ENCODE measurements at regions not wholly inside any gene's neighbourhood (a gene's known extent, or its start where the extent isn't known, plus 50 kb on each side); places are given as distances from the start of the nearest gene placed in this dataset.

- Histone ChIP-seq H3K27ac (ENCODE audit: insufficient read depth, low read length) (no peak overlapping the region), H3K79me2 (ENCODE audit: control insufficient read depth, insufficient read depth, low read length) (peaks cover 93% of the 10 kb centered on the region), H3K4me3 (replicated peaks in 1 of 4; ENCODE audit: control extremely low read depth in 1 of 4, insufficient read depth in 1 of 4, low read depth in 3 of 4, low read length in 4 of 4) (no peak overlapping the region), H3K4me2 (ENCODE audit: extremely low read depth, insufficient read depth, low read length) (no peak overlapping the region), H3K9me3 (ENCODE audit: control insufficient read depth, insufficient read depth, low read depth, low read length) (no peaks in the 10 kb centered on the region), H3K27me3 (ENCODE audit: control insufficient read depth, insufficient read depth, low read length) (no peaks in the 10 kb centered on the region), H4K20me1 (ENCODE audit: control insufficient read depth, extremely low read depth, insufficient read depth, low read length) (peaks cover 3% of the 10 kb centered on the region), H3K9ac (ENCODE audit: insufficient read depth, low read length) (no peak overlapping the region), H3K4me1 (ENCODE audit: control insufficient read depth, extremely low read depth, insufficient read depth, low read length) (peaks cover 17% of the 10 kb centered on the region), H2AFZ (ENCODE audit: low read length) (no peak overlapping the region), H3K36me3 (ENCODE audit: control insufficient read depth, insufficient read depth, low read length) (peaks cover 2% of the 10 kb centered on the region)
- DNase-seq (ENCODE audit: low read depth in 2 of 2), result no peak
- TF ChIP-seq EZH2 (IDR thresholded peaks at IDR 0.05; ENCODE audit: low read length, missing control alignments), result no peak
- TF ChIP-seq CTCF (conservative IDR thresholded peaks at IDR 0.05 in 1 of 2, IDR thresholded peaks at IDR 0.05 in 1 of 2; ENCODE audit: low read depth in 1 of 2, low read length in 2 of 2), result no peak
Measured at GRCh38 chr17:77461277-77462057, 320.7 kb downstream of the SEC14L1 start.

GRCh38 chr17:77462090-77462489 lies 321.3 kb downstream of the SEC14L1 start:
- Histone ChIP-seq H3K27ac (ENCODE audit: insufficient read depth, low read length) (no peak overlapping the region), H3K9ac (ENCODE audit: insufficient read depth, low read length) (no peak overlapping the region), H3K4me3 (replicated peaks in 1 of 4; ENCODE audit: control extremely low read depth in 1 of 4, insufficient read depth in 1 of 4, low read depth in 3 of 4, low read length in 4 of 4) (no peak overlapping the region), H2AFZ (ENCODE audit: low read length) (no peak overlapping the region), H3K9me3 (ENCODE audit: control insufficient read depth, insufficient read depth, low read depth, low read length) (no peaks in the 10 kb centered on the region), H3K27me3 (ENCODE audit: control insufficient read depth, insufficient read depth, low read length) (no peaks in the 10 kb centered on the region), H3K4me1 (ENCODE audit: control insufficient read depth, extremely low read depth, insufficient read depth, low read length) (peaks cover 17% of the 10 kb centered on the region), H4K20me1 (ENCODE audit: control insufficient read depth, extremely low read depth, insufficient read depth, low read length) (peaks cover 3% of the 10 kb centered on the region), H3K4me2 (ENCODE audit: extremely low read depth, insufficient read depth, low read length) (no peak overlapping the region), H3K36me3 (ENCODE audit: control insufficient read depth, insufficient read depth, low read length) (no peaks in the 10 kb centered on the region), H3K79me2 (ENCODE audit: control insufficient read depth, insufficient read depth, low read length) (peaks cover 93% of the 10 kb centered on the region)
- TF ChIP-seq CTCF (conservative IDR thresholded peaks at IDR 0.05 in 1 of 2, IDR thresholded peaks at IDR 0.05 in 1 of 2; ENCODE audit: low read depth in 1 of 2, low read length in 2 of 2), result no peak
- no peak for TF ChIP-seq EZH2 (IDR thresholded peaks at IDR 0.05; ENCODE audit: low read length, missing control alignments)
- DNase-seq (ENCODE audit: low read depth in 2 of 2), result no peak

GRCh38 chr17:77462553-77463497 lies 322.1 kb downstream of the SEC14L1 start:
- H4K20me1 ChIP-seq (ENCODE audit: control insufficient read depth, extremely low read depth, insufficient read depth, low read length), result peaks cover 3% of the 10 kb centered on the region

More at GRCh38 chr17:77462553-77463497, 322.1 kb downstream of the SEC14L1 start:
- Histone ChIP-seq H3K27ac (ENCODE audit: insufficient read depth, low read length) (no peak overlapping the region), H2AFZ (ENCODE audit: low read length) (no peak overlapping the region), H3K27me3 (ENCODE audit: control insufficient read depth, insufficient read depth, low read length) (no peaks in the 10 kb centered on the region), H3K4me2 (ENCODE audit: extremely low read depth, insufficient read depth, low read length) (no peak overlapping the region), H3K4me1 (ENCODE audit: control insufficient read depth, extremely low read depth, insufficient read depth, low read length) (peaks cover 19% of the 10 kb centered on the region), H3K36me3 (ENCODE audit: control insufficient read depth, insufficient read depth, low read length) (no peaks in the 10 kb centered on the region), H3K79me2 (ENCODE audit: control insufficient read depth, insufficient read depth, low read length) (peaks cover 93% of the 10 kb centered on the region), H3K9ac (ENCODE audit: insufficient read depth, low read length) (no peak overlapping the region), H3K9me3 (ENCODE audit: control insufficient read depth, insufficient read depth, low read depth, low read length) (no peaks in the 10 kb centered on the region), H3K4me3 (replicated peaks in 1 of 4; ENCODE audit: control extremely low read depth in 1 of 4, insufficient read depth in 1 of 4, low read depth in 3 of 4, low read length in 4 of 4) (no peak overlapping the region)
- TF ChIP-seq EZH2 (IDR thresholded peaks at IDR 0.05; ENCODE audit: low read length, missing control alignments), result no peak
- TF ChIP-seq CTCF (conservative IDR thresholded peaks at IDR 0.05 in 1 of 2, IDR thresholded peaks at IDR 0.05 in 1 of 2; ENCODE audit: low read depth in 1 of 2, low read length in 2 of 2), result no peak
- no peak for DNase-seq (ENCODE audit: low read depth in 2 of 2)
